ENCODE measurements at regions not wholly inside any gene's neighbourhood (a gene's known extent, or its start where the extent isn't known, plus 50 kb on each side); places are given as distances from the start of the nearest gene placed in this dataset.

- Histone ChIP-seq H3K27me3 (ENCODE audit: control insufficient read depth in 1 of 2, insufficient read depth in 2 of 2, low read length in 2 of 2) (no peaks in the 10 kb centered on the region), H3K27ac (ENCODE audit: low read depth in 1 of 2, low read length in 2 of 2) (no peak overlapping the region), H3K9me3 (ENCODE audit: control insufficient read depth in 1 of 2, insufficient read depth in 1 of 2, low read length in 2 of 2) (peaks cover 5 to 17% of the 10 kb centered on the region in 2 experiments), H3K4me3 (ENCODE audit: low read length) (no peak overlapping the region), H3K36me3 (ENCODE audit: insufficient read depth, low read length) (no peaks in the 10 kb centered on the region), H3K4me1 (ENCODE audit: insufficient read depth, low read length) (no peaks in the 10 kb centered on the region)
- CTCF ChIA-PET = no interaction called here
- DNase-seq (no peak), ATAC-seq (ENCODE audit: poor library complexity) (no peak)
- Mint-ChIP-seq H3K27me3 (no peaks in the 10 kb centered on the region), H3K27ac (no peak overlapping the region), H3K4me1 (ENCODE audit: low read depth) (no peaks in the 10 kb centered on the region), H3K9me3 (no peaks in the 10 kb centered on the region), H3K36me3 (ENCODE audit: low read depth) (no peaks in the 10 kb centered on the region), H3K4me3 (no peak overlapping the region)
- intact Hi-C loops (cut with DNase I, micrococcal nuclease) = no loop called here
- no peak for TF ChIP-seq CTCF (IDR thresholded peaks at IDR 0.05)
- POLR2A ChIA-PET = no interaction called here
These were observed 191.0 kb downstream of the NDUFA10 start for GRCh38 chr2:239834143-239834542.

GRCh38 chr2:239833269-239834109 lies 191.7 kb downstream of the NDUFA10 start:
- no peaks in the 10 kb centered on the region for H3K27me3 ChIP-seq (ENCODE audit: control insufficient read depth in 1 of 2, insufficient read depth in 2 of 2, low read length in 2 of 2)
- no peak overlapping the region for H3K27ac Mint-ChIP-seq
- no peaks in the 10 kb centered on the region for H3K36me3 ChIP-seq (ENCODE audit: insufficient read depth, low read length)
- H3K4me1 ChIP-seq (ENCODE audit: insufficient read depth, low read length) = no peaks in the 10 kb centered on the region
- CTCF ChIA-PET = no interaction called here
- H3K27ac ChIP-seq (ENCODE audit: low read depth in 1 of 2, low read length in 2 of 2) = no peak overlapping the region
- DNase-seq = no peak
- no peak for TF ChIP-seq CTCF (IDR thresholded peaks at IDR 0.05)
- H3K4me3 Mint-ChIP-seq = no peak overlapping the region
- no peaks in the 10 kb centered on the region for H3K9me3 Mint-ChIP-seq
- H3K9me3 ChIP-seq (ENCODE audit: control insufficient read depth in 1 of 2, insufficient read depth in 1 of 2, low read length in 2 of 2) = peaks cover 5 to 17% of the 10 kb centered on the region in 2 experiments
- H3K27me3 Mint-ChIP-seq = no peaks in the 10 kb centered on the region
- intact Hi-C loops (cut with DNase I, micrococcal nuclease) = no loop called here
- no peaks in the 10 kb centered on the region for H3K4me1 Mint-ChIP-seq (ENCODE audit: low read depth)
- ATAC-seq (ENCODE audit: poor library complexity) = no peak
- no peaks in the 10 kb centered on the region for H3K36me3 Mint-ChIP-seq (ENCODE audit: low read depth)
- POLR2A ChIA-PET = no interaction called here
- H3K4me3 ChIP-seq (ENCODE audit: low read length) = no peak overlapping the region

- no peak for DNase-seq
- no peaks in the 10 kb centered on the region for H3K36me3 Mint-ChIP-seq (ENCODE audit: low read depth)
These were observed 192.5 kb downstream of the NDUFA10 start for GRCh38 chr2:239832490-239833268.

More at GRCh38 chr2:239832490-239833268, 192.5 kb downstream of the NDUFA10 start:
- no peak for ATAC-seq (ENCODE audit: poor library complexity)
- no peaks in the 10 kb centered on the region for H3K27me3 ChIP-seq (ENCODE audit: control insufficient read depth in 1 of 2, insufficient read depth in 2 of 2, low read length in 2 of 2)
- H3K36me3 ChIP-seq (ENCODE audit: insufficient read depth, low read length) = no peaks in the 10 kb centered on the region
- no peak overlapping the region for H3K27ac ChIP-seq (ENCODE audit: low read depth in 1 of 2, low read length in 2 of 2)
- intact Hi-C loops (cut with DNase I, micrococcal nuclease) = no loop called here
- H3K27ac Mint-ChIP-seq = no peak overlapping the region
- H3K27me3 Mint-ChIP-seq = no peaks in the 10 kb centered on the region
- H3K4me1 Mint-ChIP-seq (ENCODE audit: low read depth) = no peaks in the 10 kb centered on the region
- no peaks in the 10 kb centered on the region for H3K9me3 Mint-ChIP-seq
- H3K4me1 ChIP-seq (ENCODE audit: insufficient read depth, low read length) = no peaks in the 10 kb centered on the region
- no peak overlapping the region for H3K4me3 ChIP-seq (ENCODE audit: low read length)
- ChIA-PET POLR2A (interaction anchor here (0.6 kb wide), 1 partner anchor 33 kb away, joined by 3 read pairs; no protein-coding TSS in a partner anchor), CTCF (no interaction called here)
- TF ChIP-seq CTCF (IDR thresholded peaks at IDR 0.05) = no peak
- no peak overlapping the region for H3K4me3 Mint-ChIP-seq
- peaks cover 5 to 17% of the 10 kb centered on the region in 2 experiments for H3K9me3 ChIP-seq (ENCODE audit: control insufficient read depth in 1 of 2, insufficient read depth in 1 of 2, low read length in 2 of 2)
